Endodermal cell (in vitro differentiated cells): ENCODE measurements at regions not wholly inside any gene's neighbourhood (a gene's known extent, or its start where the extent isn't known, plus 50 kb on each side); places are given as distances from the start of the nearest gene placed in this dataset.

Experiments
- DNase-seq: peaks from one replicate; pipeline ENCODE4 v3.0.0-alpha.2; 2017
- H3K27ac ChIP-seq: 2 replicates; pipeline ENCODE4 v1.5.1; 2013; ENCODE audit warnings: mild to moderate bottlenecking, low read depth, low read length, moderate library complexity
- H3K27me3 ChIP-seq: 2 replicates; pipeline ENCODE4 v1.6.1; 2013; ENCODE audit warnings: mild to moderate bottlenecking, low read length, moderate library complexity; ENCODE audit not compliant: insufficient read depth, control insufficient read depth, poor library complexity, severe bottlenecking
- H3K36me3 ChIP-seq: 2 replicates; pipeline ENCODE4 v1.7.0; 2013; ENCODE audit warnings: mild to moderate bottlenecking, low read length, moderate library complexity; ENCODE audit not compliant: control insufficient read depth, insufficient read depth
- H3K4me1 ChIP-seq: one replicate; pipeline ENCODE4 v1.7.0; 2013; ENCODE audit warnings: low read length; ENCODE audit not compliant: control insufficient read depth, insufficient read depth
- H3K4me3 ChIP-seq: 2 replicates; pipeline ENCODE4 v1.5.1; 2013; ENCODE audit warnings: mild to moderate bottlenecking, low read length, moderate library complexity
- H3K9ac ChIP-seq: 2 replicates; pipeline ENCODE4 v1.6.1; 2013; ENCODE audit warnings: mild to moderate bottlenecking, low read length, moderate library complexity; ENCODE audit not compliant: poor library complexity, severe bottlenecking; ENCODE audit errors: extremely low read depth
- H3K9me3 ChIP-seq: 2 replicates; pipeline ENCODE4 v1.6.1; 2013; ENCODE audit warnings: mild to moderate bottlenecking, low read length, moderate library complexity; ENCODE audit not compliant: control insufficient read depth
- H3K27ac Mint-ChIP-seq: 2 replicates; pipeline ENCODE4 v1.8.0; 2020; ENCODE audit warnings: mixed read lengths
- H3K27me3 Mint-ChIP-seq: 2 replicates; pipeline ENCODE4 v1.8.0; 2021; ENCODE audit warnings: mild to moderate bottlenecking, mixed read lengths; ENCODE audit not compliant: insufficient read depth
- H3K36me3 Mint-ChIP-seq: 2 replicates; pipeline ENCODE4 v1.8.0; 2020; ENCODE audit warnings: low read depth, mixed read lengths
- H3K4me1 Mint-ChIP-seq: 2 replicates; pipeline ENCODE4 v1.8.0; 2020; ENCODE audit warnings: mixed read lengths
- H3K4me3 Mint-ChIP-seq: 2 replicates; pipeline ENCODE4 v1.8.0; 2020; ENCODE audit warnings: mild to moderate bottlenecking, moderate library complexity, mixed read lengths
- H3K9me3 Mint-ChIP-seq: 2 replicates; pipeline ENCODE4 v1.8.0; 2020; ENCODE audit warnings: mild to moderate bottlenecking, mixed read lengths
- WGBS, 2 experiments: methylation state at CpG; one replicate each; pipeline versions ENCODE4 v1.1.5 to v1.1.7; 2013; ENCODE audit warnings: missing lambda C conversion rate in 2 of 2, mixed read lengths in 1 of 2; ENCODE audit not compliant: insufficient coverage in 1 of 2, insufficient read length in 1 of 2; 5-methylcytosine and 5-hydroxymethylcytosine counted together
- TF ChIP-seq, protein P1 (sequence below): fragments of 200-600 bp; sonication (generic); conservative IDR thresholded peaks from 2 replicates; pipeline ENCODE4 v1.5.0; 2021; ENCODE audit warnings: antibody characterized with exemption, mild to moderate bottlenecking

DNA sequence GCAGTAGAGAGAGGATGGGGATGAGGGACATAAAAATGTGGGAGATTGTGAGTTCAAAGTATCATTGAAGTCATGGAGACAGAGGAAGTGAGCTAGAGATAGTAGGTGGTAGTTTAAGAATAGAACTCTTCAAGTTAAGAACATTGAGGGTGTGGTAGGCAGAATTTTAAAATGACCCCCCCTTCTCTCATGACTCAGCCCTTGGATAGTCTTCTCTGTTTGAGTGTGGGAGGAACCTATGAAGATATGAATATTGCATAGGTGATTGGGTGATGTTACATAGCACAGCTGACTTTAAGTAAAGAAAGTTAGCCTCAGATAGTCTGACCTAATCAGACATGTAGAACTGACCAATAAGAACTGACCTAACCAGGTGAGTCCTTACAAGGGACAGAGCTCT is 418.6 kb downstream of the FOXO1 start:
- Histone ChIP-seq H3K4me3 (no peak overlapping the region), H3K9me3 (no peaks in the 10 kb centered on the region), H3K27me3 (no peaks in the 10 kb centered on the region), H3K27ac (no peak overlapping the region), H3K36me3 (no peaks in the 10 kb centered on the region), H3K4me1 (no peaks in the 10 kb centered on the region), H3K9ac (no peak overlapping the region)
- peaks cover 3% of the 10 kb centered on the region for H3K9me3 Mint-ChIP-seq
- H3K4me1 Mint-ChIP-seq, result no peaks in the 10 kb centered on the region
- H3K36me3 Mint-ChIP-seq, result no peaks in the 10 kb centered on the region
- no peak overlapping the region for H3K4me3 Mint-ChIP-seq
- peaks cover 2% of the 10 kb centered on the region for H3K27me3 Mint-ChIP-seq
- TF ChIP-seq, protein P1, sequence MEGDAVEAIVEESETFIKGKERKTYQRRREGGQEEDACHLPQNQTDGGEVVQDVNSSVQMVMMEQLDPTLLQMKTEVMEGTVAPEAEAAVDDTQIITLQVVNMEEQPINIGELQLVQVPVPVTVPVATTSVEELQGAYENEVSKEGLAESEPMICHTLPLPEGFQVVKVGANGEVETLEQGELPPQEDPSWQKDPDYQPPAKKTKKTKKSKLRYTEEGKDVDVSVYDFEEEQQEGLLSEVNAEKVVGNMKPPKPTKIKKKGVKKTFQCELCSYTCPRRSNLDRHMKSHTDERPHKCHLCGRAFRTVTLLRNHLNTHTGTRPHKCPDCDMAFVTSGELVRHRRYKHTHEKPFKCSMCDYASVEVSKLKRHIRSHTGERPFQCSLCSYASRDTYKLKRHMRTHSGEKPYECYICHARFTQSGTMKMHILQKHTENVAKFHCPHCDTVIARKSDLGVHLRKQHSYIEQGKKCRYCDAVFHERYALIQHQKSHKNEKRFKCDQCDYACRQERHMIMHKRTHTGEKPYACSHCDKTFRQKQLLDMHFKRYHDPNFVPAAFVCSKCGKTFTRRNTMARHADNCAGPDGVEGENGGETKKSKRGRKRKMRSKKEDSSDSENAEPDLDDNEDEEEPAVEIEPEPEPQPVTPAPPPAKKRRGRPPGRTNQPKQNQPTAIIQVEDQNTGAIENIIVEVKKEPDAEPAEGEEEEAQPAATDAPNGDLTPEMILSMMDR, result no peak
- H3K27ac Mint-ChIP-seq, result no peak overlapping the region
- DNase-seq, result no peak

- WGBS, 2 experiments, result 29% methylated on average over 1 of the region's 1 CpG; no CpG with 5 or more reads in 1 of the 2 experiments
- no peaks in the 10 kb centered on the region for H3K27me3 ChIP-seq
- H3K9ac ChIP-seq, result no peak overlapping the region
- H3K4me3 ChIP-seq, result no peak overlapping the region
- H3K9me3 Mint-ChIP-seq, result peaks cover 3% of the 10 kb centered on the region
- DNase-seq, result no peak
- H3K36me3 ChIP-seq, result no peaks in the 10 kb centered on the region
- TF ChIP-seq, protein P1, result no peak
- H3K27ac Mint-ChIP-seq, result no peak overlapping the region
- H3K27ac ChIP-seq, result no peak overlapping the region
- H3K4me3 Mint-ChIP-seq, result no peak overlapping the region
- no peaks in the 10 kb centered on the region for H3K36me3 Mint-ChIP-seq
- peaks cover 2% of the 10 kb centered on the region for H3K27me3 Mint-ChIP-seq
- H3K4me1 Mint-ChIP-seq, result peaks cover 12% of the 10 kb centered on the region
- H3K4me1 ChIP-seq, result peaks cover 8% of the 10 kb centered on the region
- H3K9me3 ChIP-seq, result no peaks in the 10 kb centered on the region
Measured at GRCh38 chr13:40251343-40252032, 415.0 kb downstream of the FOXO1 start.

- H3K27me3 ChIP-seq, result no peaks in the 10 kb centered on the region
- H3K36me3 ChIP-seq, result no peaks in the 10 kb centered on the region
- WGBS, 2 experiments, result 80 to 91% methylated on average over 1 to 3 of the region's 3 CpGs
- no peak overlapping the region for H3K9ac ChIP-seq
- H3K4me3 ChIP-seq, result no peak overlapping the region
- Mint-ChIP-seq H3K27me3 (peaks cover 2% of the 10 kb centered on the region), H3K9me3 (peaks cover 3% of the 10 kb centered on the region), H3K36me3 (no peaks in the 10 kb centered on the region), H3K4me1 (peaks cover 12% of the 10 kb centered on the region), H3K4me3 (no peak overlapping the region), H3K27ac (no peak overlapping the region)
- no peak for DNase-seq
- H3K4me1 ChIP-seq, result peaks cover 8% of the 10 kb centered on the region
- TF ChIP-seq, protein P1, result no peak
- no peaks in the 10 kb centered on the region for H3K9me3 ChIP-seq
- H3K27ac ChIP-seq, result no peak overlapping the region
Measured at GRCh38 chr13:40252241-40252640, 414.2 kb downstream of the FOXO1 start.
